CD8-positive, alpha-beta memory T cell (primary cell): ENCODE measurements at regions not wholly inside any gene's neighbourhood (a gene's known extent, or its start where the extent isn't known, plus 50 kb on each side); places are given as distances from the start of the nearest gene placed in this dataset.

Source experiments
- CTCF ChIA-PET: fragments of 350-600 bp; sonication (Branson Sonifier 250); formaldehyde crosslinking; loops from one replicate; lab custom pipeline; 2021; ENCODE audit warnings: antibody characterized with exemption; lab: Charles Lee
- POLR2A ChIA-PET: fragments of 350-600 bp; sonication (Branson Sonifier 250); formaldehyde crosslinking; loops from one replicate; lab custom pipeline; 2021; ENCODE audit warnings: antibody characterized with exemption; lab: Charles Lee
- DNase-seq, 5 donors: peaks; one replicate each; pipeline versions ENCODE4 v3.0.0 to v3.0.0-alpha.2; 2020 to 2022; ENCODE audit warnings: mixed read lengths in 1 of 5
- H3K27ac ChIP-seq: one replicate; pipeline ENCODE4 v1.7.0; 2013; ENCODE audit warnings: low read depth, mild to moderate bottlenecking, low read length, moderate library complexity
- H3K27me3 ChIP-seq: 2 replicates; pipeline ENCODE4 v1.7.0; 2013; ENCODE audit warnings: low read length, mild to moderate bottlenecking; ENCODE audit not compliant: insufficient read depth, poor library complexity, severe bottlenecking
- H3K36me3 ChIP-seq: 2 replicates; pipeline ENCODE4 v1.7.0; 2013; ENCODE audit warnings: mild to moderate bottlenecking, low read length, moderate library complexity; ENCODE audit not compliant: insufficient read depth
- H3K4me1 ChIP-seq: 2 replicates; pipeline ENCODE4 v1.7.0; 2013; ENCODE audit warnings: mild to moderate bottlenecking, low read length, moderate library complexity; ENCODE audit not compliant: insufficient read depth
- H3K4me3 ChIP-seq: 2 replicates; pipeline ENCODE4 v1.7.0; 2013; ENCODE audit warnings: mild to moderate bottlenecking, low read length
- H3K9me3 ChIP-seq: 2 replicates; pipeline ENCODE4 v1.7.0; 2013; ENCODE audit warnings: mild to moderate bottlenecking, low read length
- H3K27ac Mint-ChIP-seq, 8 donors: one replicate each; pipeline ENCODE4 v1.8.0; 2020 to 2021; ENCODE audit warnings: mixed read lengths in 8 of 8, mild to moderate bottlenecking in 6 of 8, inconsistent platforms in 3 of 8, moderate library complexity in 3 of 8
- H3K27me3 Mint-ChIP-seq, 2 donors: one replicate each; pipeline ENCODE4 v1.8.0; 2020 to 2021; ENCODE audit warnings: mixed read lengths in 2 of 2, mild to moderate bottlenecking in 1 of 2, moderate library complexity in 1 of 2
- H3K36me3 Mint-ChIP-seq, 3 donors: one replicate each; pipeline ENCODE4 v1.8.0; 2020 to 2021; ENCODE audit warnings: mixed read lengths in 3 of 3, inconsistent platforms in 1 of 3, mild to moderate bottlenecking in 1 of 3
- H3K4me1 Mint-ChIP-seq, 3 donors: one replicate each; pipeline ENCODE4 v1.8.0; 2020 to 2021; ENCODE audit warnings: mixed read lengths in 3 of 3, inconsistent platforms in 1 of 3, mild to moderate bottlenecking in 1 of 3
- H3K4me3 Mint-ChIP-seq, 7 donors: one replicate each; pipeline ENCODE4 v1.8.0; 2020 to 2021; ENCODE audit warnings: mixed read lengths in 7 of 7, mild to moderate bottlenecking in 6 of 7, moderate library complexity in 4 of 7, inconsistent platforms in 2 of 7
- H3K9me3 Mint-ChIP-seq, 5 donors: one replicate each; pipeline ENCODE4 v1.8.0; 2020 to 2022; ENCODE audit warnings: mixed read lengths in 5 of 5, mild to moderate bottlenecking in 3 of 5, moderate library complexity in 2 of 5, inconsistent platforms in 1 of 5

DNA sequence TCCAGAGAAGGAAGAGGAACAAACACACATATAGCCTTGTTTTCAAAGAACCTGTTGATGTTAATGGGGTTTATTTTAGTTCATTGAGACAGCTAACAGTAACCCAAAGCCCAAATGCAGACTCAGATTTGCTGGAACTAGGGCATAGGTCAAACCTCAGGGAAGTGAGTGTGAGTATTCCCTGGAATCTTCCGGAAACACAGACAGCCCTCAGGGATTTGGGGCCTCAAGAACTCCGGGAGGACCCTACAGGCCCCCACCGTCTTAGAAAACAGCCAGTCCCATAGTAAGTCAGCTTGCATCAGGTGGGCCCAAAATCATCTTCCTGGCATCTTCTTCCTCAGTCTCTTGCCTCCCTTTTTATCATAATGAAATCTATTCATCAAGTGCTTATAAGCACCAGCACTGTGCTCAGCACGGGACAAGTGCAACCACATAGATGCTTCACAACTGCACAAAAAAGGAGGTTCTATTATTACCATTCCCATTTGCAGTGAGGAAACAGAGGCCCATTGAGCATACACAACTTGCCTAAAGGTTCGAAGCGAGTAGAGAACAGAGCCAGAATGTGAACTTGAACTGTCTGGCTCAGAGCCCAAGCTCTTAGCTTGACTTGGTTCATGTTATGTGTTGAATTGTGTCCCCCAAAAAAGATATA is 50.2 kb upstream of the BCL11A start:
- H3K4me3 ChIP-seq: no peak overlapping the region
- H3K9me3 Mint-ChIP-seq: peaks cover 0 to 8% (median 4%) of the 10 kb centered on the region in 5 donors
- no peak for DNase-seq
- no peaks in the 10 kb centered on the region for H3K4me1 Mint-ChIP-seq
- H3K27me3 ChIP-seq: no peaks in the 10 kb centered on the region
- CTCF ChIA-PET: no interaction called here
- no peak overlapping the region for H3K4me3 Mint-ChIP-seq
- H3K36me3 Mint-ChIP-seq: peaks cover 0 to 3% (median 0%) of the 10 kb centered on the region in 3 donors
- no peaks in the 10 kb centered on the region for H3K9me3 ChIP-seq
- H3K27me3 Mint-ChIP-seq: peaks cover 6 to 37% of the 10 kb centered on the region in 2 donors
- H3K27ac Mint-ChIP-seq: no peak overlapping the region
- H3K36me3 ChIP-seq: no peaks in the 10 kb centered on the region
- POLR2A ChIA-PET: no interaction called here
- no peak overlapping the region for H3K27ac ChIP-seq
- no peaks in the 10 kb centered on the region for H3K4me1 ChIP-seq

DNA sequence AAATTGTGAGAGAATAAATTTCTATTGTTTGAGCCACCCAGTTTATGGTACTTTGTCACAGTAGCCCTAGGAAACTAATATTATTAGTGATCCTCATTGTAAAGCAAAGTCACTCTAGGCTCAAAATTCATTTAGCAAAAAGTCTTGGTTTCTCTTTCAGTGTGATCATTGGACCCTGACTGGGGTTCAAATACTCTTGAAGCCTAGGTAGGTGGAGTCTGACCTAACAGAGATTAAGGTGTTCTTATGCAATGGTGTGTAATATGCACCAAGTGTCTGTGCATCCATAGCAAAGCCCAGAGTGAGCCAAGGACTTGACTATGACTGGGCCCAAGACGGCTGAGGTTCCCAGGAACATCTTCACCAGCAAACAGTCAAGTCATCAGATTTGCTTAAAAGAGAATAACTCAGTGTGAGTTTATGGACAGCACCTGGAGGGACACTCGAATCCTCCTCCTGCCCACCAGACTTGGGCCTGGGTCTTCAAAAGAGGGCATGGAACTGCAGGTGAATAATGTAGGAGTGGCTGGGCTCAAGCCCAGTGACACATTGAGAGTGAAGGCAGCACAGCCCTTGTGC is 51.1 kb upstream of the BCL11A start:
- Mint-ChIP-seq H3K4me1 (no peaks in the 10 kb centered on the region), H3K9me3 (peaks cover 0 to 8% (median 4%) of the 10 kb centered on the region in 5 donors), H3K27ac (no peak overlapping the region), H3K27me3 (peaks cover 8 to 43% of the 10 kb centered on the region in 2 donors), H3K36me3 (peaks cover 0 to 3% (median 0%) of the 10 kb centered on the region in 3 donors), H3K4me3 (no peak overlapping the region)
- POLR2A ChIA-PET: no interaction called here
- H3K4me3 ChIP-seq: no peak overlapping the region
- no peak overlapping the region for H3K27ac ChIP-seq
- H3K4me1 ChIP-seq: no peaks in the 10 kb centered on the region
- no peaks in the 10 kb centered on the region for H3K27me3 ChIP-seq
- DNase-seq: no peak
- H3K9me3 ChIP-seq: no peaks in the 10 kb centered on the region
- CTCF ChIA-PET: no interaction called here
- no peaks in the 10 kb centered on the region for H3K36me3 ChIP-seq

DNA sequence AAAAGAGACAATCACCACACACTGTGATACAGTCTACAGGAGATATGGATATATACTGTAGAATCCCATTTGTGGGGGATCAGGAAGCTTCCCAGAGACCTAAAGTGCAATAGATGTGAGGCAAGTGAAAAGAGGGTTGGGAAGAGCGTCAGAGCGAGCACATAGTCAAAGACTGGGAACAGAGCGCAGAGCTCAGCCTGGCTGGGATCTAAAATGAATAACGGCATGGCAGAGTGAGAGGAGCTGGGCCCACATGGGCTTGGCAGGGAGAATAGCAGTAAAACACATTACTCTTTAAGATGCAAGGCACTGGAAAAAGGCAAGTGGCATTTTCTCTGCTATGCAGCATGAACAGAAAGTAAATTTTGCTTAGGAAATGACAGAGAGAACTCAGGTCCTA is 52.4 kb upstream of the BCL11A start:
- no peak overlapping the region for H3K4me3 ChIP-seq
- no peaks in the 10 kb centered on the region for H3K9me3 ChIP-seq
- Mint-ChIP-seq H3K9me3 (peaks cover 0 to 8% (median 0%) of the 10 kb centered on the region in 5 donors), H3K27ac (no peak overlapping the region), H3K36me3 (peaks cover 0 to 3% (median 0%) of the 10 kb centered on the region in 3 donors), H3K27me3 (peaks cover 11 to 42% of the 10 kb centered on the region in 2 donors), H3K4me3 (no peak overlapping the region), H3K4me1 (no peaks in the 10 kb centered on the region)
- ChIA-PET CTCF (no interaction called here), POLR2A (no interaction called here)
- H3K27me3 ChIP-seq: no peaks in the 10 kb centered on the region
- no peak for DNase-seq
- no peak overlapping the region for H3K27ac ChIP-seq
- no peaks in the 10 kb centered on the region for H3K36me3 ChIP-seq
- no peaks in the 10 kb centered on the region for H3K4me1 ChIP-seq

- Mint-ChIP-seq H3K9me3 (no peaks in the 10 kb centered on the region), H3K4me3 (no peak overlapping the region), H3K27ac (no peak overlapping the region), H3K27me3 (peaks cover 11 to 50% of the 10 kb centered on the region in 2 donors), H3K4me1 (no peaks in the 10 kb centered on the region), H3K36me3 (no peaks in the 10 kb centered on the region)
- Histone ChIP-seq H3K36me3 (no peaks in the 10 kb centered on the region), H3K4me1 (no peaks in the 10 kb centered on the region), H3K27me3 (no peaks in the 10 kb centered on the region), H3K9me3 (no peaks in the 10 kb centered on the region), H3K27ac (no peak overlapping the region), H3K4me3 (no peak overlapping the region)
- ChIA-PET CTCF (interaction anchor here (1.4 kb wide), 1 partner anchor 27 kb away, joined by 4 read pairs; no protein-coding TSS in a partner anchor), POLR2A (no interaction called here)
- DNase-seq: no peak
Measured at GRCh38 chr2:60608679-60609078, 55.2 kb upstream of the BCL11A start.

DNA sequence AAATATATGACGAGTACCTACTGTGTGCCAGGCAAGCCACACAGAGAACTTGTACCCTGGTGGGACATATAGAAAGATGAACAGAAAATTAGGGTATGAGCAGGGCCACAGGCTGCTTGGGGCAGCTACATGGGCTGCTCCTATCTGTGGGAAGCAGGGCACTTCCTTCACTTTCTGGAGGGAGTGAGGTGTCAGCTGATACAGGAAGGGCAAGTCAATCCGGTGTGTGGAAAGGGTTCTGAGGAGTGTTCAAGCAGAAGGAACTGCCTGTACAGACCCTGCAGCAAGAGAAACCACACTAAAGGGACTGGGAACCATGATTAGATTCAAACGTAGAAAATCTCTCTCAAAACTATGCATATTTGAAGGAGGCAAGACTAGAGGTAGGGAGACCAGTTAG is 58.6 kb upstream of the BCL11A start:
- no peak overlapping the region for H3K4me3 ChIP-seq
- no peaks in the 10 kb centered on the region for H3K4me1 ChIP-seq
- no peaks in the 10 kb centered on the region for H3K4me1 Mint-ChIP-seq
- CTCF ChIA-PET: no interaction called here
- POLR2A ChIA-PET: no interaction called here
- H3K36me3 Mint-ChIP-seq: no peaks in the 10 kb centered on the region
- peaks cover 8 to 38% of the 10 kb centered on the region in 2 donors for H3K27me3 Mint-ChIP-seq
- DNase-seq: no peak
- no peaks in the 10 kb centered on the region for H3K27me3 ChIP-seq
- H3K4me3 Mint-ChIP-seq: no peak overlapping the region
- H3K27ac Mint-ChIP-seq: no peak overlapping the region
- H3K9me3 ChIP-seq: no peaks in the 10 kb centered on the region
- no peaks in the 10 kb centered on the region for H3K36me3 ChIP-seq
- H3K9me3 Mint-ChIP-seq: no peaks in the 10 kb centered on the region
- no peak overlapping the region for H3K27ac ChIP-seq

DNA sequence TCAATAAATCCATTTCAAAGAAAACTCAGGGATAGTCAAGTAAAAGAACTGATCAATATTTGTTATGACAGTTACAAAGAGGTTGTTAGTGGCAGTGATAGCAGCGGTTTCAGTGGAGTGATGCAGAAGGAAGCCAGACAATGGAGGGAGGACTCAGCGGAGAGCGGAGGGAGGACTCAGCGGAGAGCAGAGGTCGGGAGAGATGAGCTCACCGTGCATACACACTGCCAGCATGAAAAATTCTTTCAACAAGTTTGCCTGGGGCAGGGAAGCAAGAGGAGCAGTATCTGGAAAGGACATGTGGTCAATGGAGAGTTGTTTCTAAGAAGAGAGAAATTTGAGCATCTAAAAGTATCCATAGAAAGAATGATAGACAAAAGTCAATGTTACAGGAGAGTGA is 60.9 kb upstream of the BCL11A start:
- no peaks in the 10 kb centered on the region for H3K36me3 Mint-ChIP-seq

GRCh38 chr2:60621688-60622429 is 68.4 kb upstream of the BCL11A start:
- Mint-ChIP-seq H3K4me3 (no peak overlapping the region), H3K9me3 (peaks cover 0 to 3% (median 0%) of the 10 kb centered on the region in 5 donors), H3K4me1 (no peaks in the 10 kb centered on the region), H3K27me3 (peaks cover 15 to 38% of the 10 kb centered on the region in 2 donors), H3K36me3 (no peaks in the 10 kb centered on the region), H3K27ac (no peak overlapping the region)
- no peak for DNase-seq
- CTCF ChIA-PET: no interaction called here
- POLR2A ChIA-PET: no interaction called here
- no peak overlapping the region for H3K4me3 ChIP-seq
- no peak overlapping the region for H3K27ac ChIP-seq
- no peaks in the 10 kb centered on the region for H3K27me3 ChIP-seq
- no peaks in the 10 kb centered on the region for H3K36me3 ChIP-seq
- no peaks in the 10 kb centered on the region for H3K4me1 ChIP-seq
- no peaks in the 10 kb centered on the region for H3K9me3 ChIP-seq

More for the DNA sequence above, 60.9 kb upstream of the BCL11A start:
- Histone ChIP-seq H3K27ac (no peak overlapping the region), H3K9me3 (no peaks in the 10 kb centered on the region), H3K36me3 (no peaks in the 10 kb centered on the region), H3K27me3 (no peaks in the 10 kb centered on the region), H3K4me3 (no peak overlapping the region), H3K4me1 (no peaks in the 10 kb centered on the region)
- H3K27me3 Mint-ChIP-seq: peaks cover 4 to 29% of the 10 kb centered on the region in 2 donors
- CTCF ChIA-PET: no interaction called here
- H3K9me3 Mint-ChIP-seq: peaks cover 0 to 2% (median 0%) of the 10 kb centered on the region in 5 donors
- no peak for DNase-seq
- no peaks in the 10 kb centered on the region for H3K4me1 Mint-ChIP-seq
- H3K27ac Mint-ChIP-seq: no peak overlapping the region
- H3K4me3 Mint-ChIP-seq: no peak overlapping the region
- POLR2A ChIA-PET: no interaction called here

DNA sequence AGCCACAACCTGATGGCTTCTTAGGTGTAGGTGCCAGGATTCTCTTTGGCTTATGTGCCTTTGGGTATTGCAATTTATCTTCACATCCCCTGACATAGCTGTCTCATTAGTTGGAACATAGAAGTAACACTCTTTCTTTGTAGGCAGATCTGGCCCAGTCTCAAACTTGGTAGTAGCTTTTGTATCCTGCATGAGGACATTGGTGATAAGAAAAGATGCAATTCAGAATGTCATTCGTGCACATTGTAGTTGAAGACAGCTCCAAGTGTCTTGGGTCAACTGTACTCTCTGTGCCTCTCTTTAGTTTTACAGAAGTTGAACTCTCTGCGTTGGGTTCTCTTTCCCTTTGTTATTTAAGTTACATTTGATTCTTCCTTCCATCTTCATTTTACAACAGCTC is 69.6 kb upstream of the BCL11A start:
- CTCF ChIA-PET: no interaction called here
- H3K9me3 Mint-ChIP-seq: peaks cover 0 to 3% (median 0%) of the 10 kb centered on the region in 5 donors
- Histone ChIP-seq H3K27ac (no peak overlapping the region), H3K4me3 (no peak overlapping the region), H3K4me1 (no peaks in the 10 kb centered on the region), H3K9me3 (no peaks in the 10 kb centered on the region), H3K27me3 (no peaks in the 10 kb centered on the region), H3K36me3 (no peaks in the 10 kb centered on the region)
- no peaks in the 10 kb centered on the region for H3K36me3 Mint-ChIP-seq
- no peaks in the 10 kb centered on the region for H3K4me1 Mint-ChIP-seq
- DNase-seq: no peak
- H3K4me3 Mint-ChIP-seq: no peak overlapping the region
- no peak overlapping the region for H3K27ac Mint-ChIP-seq
- peaks cover 15 to 46% of the 10 kb centered on the region in 2 donors for H3K27me3 Mint-ChIP-seq
- POLR2A ChIA-PET: no interaction called here
